Endothelial cell of umbilical vein (primary cell): ENCODE measurements at regions not wholly inside any gene's neighbourhood (a gene's known extent, or its start where the extent isn't known, plus 50 kb on each side); places are given as distances from the start of the nearest gene placed in this dataset.

Source experiments
- BruUV-seq: library from RNA; stranded (reverse); fragments of 400-500 nt; replicated peaks from 2 replicates; lab custom pipeline; 2021; lab: Mats Ljungman, UMichigan
- CTCF ChIA-PET: fragments of 300-600, 350-600 bp; sonication (Branson Sonifier 250); formaldehyde crosslinking; loops from one replicate; lab custom pipeline; 2021; ENCODE audit warnings: antibody characterized with exemption, inconsistent platforms; lab: Charles Lee
- POLR2A ChIA-PET: fragments of 300-600, 350-600 bp; sonication (Branson Sonifier 250); formaldehyde crosslinking; loops from one replicate; lab custom pipeline; 2021; ENCODE audit warnings: antibody characterized with exemption, inconsistent platforms; lab: Charles Lee
- DNase-seq: peaks from one replicate; pipeline ENCODE4 v3.0.0-alpha.2; 2011; ENCODE audit warnings: low read depth, low spot score
- FAIRE-seq: peaks from 2 replicates; lab custom pipeline; 2011; peaks lifted over from hg19 to GRCh38; lab: Jason Lieb, UNC
- H2AFZ ChIP-seq: 2 replicates; pipeline ENCODE4 v1.6.0; 2012; ENCODE audit warnings: low read depth, low read length, control low read depth, inconsistent platforms
- H3K27ac ChIP-seq: 2 replicates; pipeline ENCODE4 v1.5.1; 2011; ENCODE audit warnings: low read depth, mild to moderate bottlenecking, control low read depth, low read length, moderate library complexity; ENCODE audit not compliant: insufficient read depth
- H3K27me3 ChIP-seq, 2 experiments: 2 replicates each; pipeline versions ENCODE4 v1.6.0 to v1.6.1; 2011; ENCODE audit warnings: low read length in 2 of 2, mixed read lengths in 1 of 2; ENCODE audit not compliant: control insufficient read depth in 2 of 2, insufficient read depth in 2 of 2
- H3K36me3 ChIP-seq, 2 experiments: 2 replicates in 1 of 2; 3 replicates in 1 of 2; pipeline ENCODE4 v1.5.1; 2011; ENCODE audit warnings: low read length in 2 of 2, mild to moderate bottlenecking in 1 of 2, moderate library complexity in 1 of 2; ENCODE audit not compliant: control insufficient read depth in 2 of 2, insufficient read depth in 2 of 2; ENCODE audit errors: extremely low read depth in 1 of 2
- H3K4me1 ChIP-seq: 3 replicates; pipeline ENCODE4 v1.5.1; 2011; ENCODE audit warnings: mild to moderate bottlenecking, low read length; ENCODE audit not compliant: control insufficient read depth, insufficient read depth; ENCODE audit errors: extremely low read depth
- H3K4me2 ChIP-seq: 2 replicates; pipeline ENCODE4 v1.6.1; 2011; ENCODE audit warnings: low read length, control low read depth, mixed read lengths; ENCODE audit not compliant: insufficient read depth
- H3K4me3 ChIP-seq, 3 experiments: fragments of 200-600 bp in 1 of 3; sonication (generic), shearing (Covaris generic) in 1 of 3; replicated peaks in 1 of 3; 2 replicates each; pipeline ENCODE4 v1.5.1; 2011 to 2016; ENCODE audit warnings: control low read depth in 3 of 3, low read length in 3 of 3, mild to moderate bottlenecking in 2 of 3, inconsistent platforms in 1 of 3, low read depth in 1 of 3, moderate library complexity in 1 of 3; ENCODE audit not compliant: insufficient read depth in 1 of 3
- H3K79me2 ChIP-seq: 2 replicates; pipeline ENCODE4 v1.6.0; 2012; ENCODE audit warnings: low read length, inconsistent platforms; ENCODE audit not compliant: control insufficient read depth, insufficient read depth
- H3K9ac ChIP-seq: replicated peaks from 2 replicates; pipeline ENCODE3; 2011; ENCODE audit warnings: low read length, control low read depth; ENCODE audit not compliant: insufficient read depth; ENCODE audit errors: extremely low read depth
- H3K9me1 ChIP-seq: replicated peaks from 3 replicates; pipeline ENCODE4 v1.6.0; 2011; ENCODE audit warnings: mild to moderate bottlenecking, low read length; ENCODE audit not compliant: control insufficient read depth, insufficient read depth; ENCODE audit errors: extremely low read depth
- H3K9me3 ChIP-seq: replicated peaks from 2 replicates; pipeline ENCODE4 v1.5.1; 2012; ENCODE audit warnings: low read length, inconsistent platforms; ENCODE audit not compliant: control insufficient read depth, insufficient read depth
- H4K20me1 ChIP-seq: replicated peaks from 2 replicates; pipeline ENCODE3; 2011; ENCODE audit warnings: mild to moderate bottlenecking, low read length; ENCODE audit not compliant: control insufficient read depth, insufficient read depth; ENCODE audit errors: extremely low read depth
- CTCF ChIP-seq, 2 donors: IDR thresholded peaks; 1 replicate in 1 of 2; 2 replicates in 1 of 2; pipeline ENCODE4 v1.5.1; 2011; ENCODE audit warnings: low read length in 2 of 2, mild to moderate bottlenecking in 2 of 2, moderate library complexity in 2 of 2, control low read depth in 1 of 2, inconsistent platforms in 1 of 2, low read depth in 1 of 2; ENCODE audit not compliant: insufficient read depth in 1 of 2; ENCODE audit errors: extremely low read depth in 1 of 2
- EZH2 ChIP-seq: IDR thresholded peaks from 2 replicates; pipeline ENCODE4 v1.6.1; 2012; ENCODE audit warnings: borderline replicate concordance, low read depth, mild to moderate bottlenecking, moderate library complexity, low read length, inconsistent platforms; ENCODE audit not compliant: severe bottlenecking
- FOS ChIP-seq: IDR thresholded peaks from 2 replicates; pipeline ENCODE4 v1.6.1; 2011; ENCODE audit warnings: mild to moderate bottlenecking, low read length, moderate library complexity, borderline replicate concordance; ENCODE audit not compliant: insufficient read depth
- GATA2 ChIP-seq: IDR thresholded peaks from 2 replicates; pipeline ENCODE4 v1.7.0; 2011; ENCODE audit warnings: low read depth, mild to moderate bottlenecking, moderate library complexity, mixed read lengths, low read length; ENCODE audit not compliant: insufficient read length, insufficient read depth
- JUN ChIP-seq: IDR thresholded peaks from 2 replicates; pipeline ENCODE4 v1.6.1; 2011; ENCODE audit warnings: borderline replicate concordance, low read depth; ENCODE audit not compliant: insufficient read length, insufficient read depth
- MAX ChIP-seq: IDR thresholded peaks from 2 replicates; pipeline ENCODE4 v1.6.1; 2011; ENCODE audit not compliant: insufficient read depth, insufficient read length
- MYC ChIP-seq: IDR thresholded peaks from one replicate; pipeline ENCODE4 v1.6.1; 2011; ENCODE audit warnings: mild to moderate bottlenecking, low read depth, low read length
- POLR2A ChIP-seq: IDR thresholded peaks from 2 replicates; pipeline ENCODE4 v1.6.1; 2012; ENCODE audit warnings: low read depth, mild to moderate bottlenecking, control low read depth, low read length
- POLR2AphosphoS5 ChIP-seq: IDR thresholded peaks from 2 replicates; pipeline ENCODE4 v1.6.1; 2012; ENCODE audit warnings: low read depth, mild to moderate bottlenecking, control low read depth, low read length, moderate library complexity; ENCODE audit not compliant: insufficient read depth
- dilution Hi-C: fragments of 300-500 bp; cut with MboI; formaldehyde crosslinking; loops from one replicate; pipeline ENCODE4 v1.15.0; 2019; ENCODE audit warnings: low sequenced_read_pairs; ENCODE audit not compliant: extremely low pct_ligation_motif_present
- intact Hi-C: fragments of 100-400 bp; cut with micrococcal nuclease; formaldehyde crosslinking; loops from one replicate; pipeline ENCODE4 v1.10.0; 2022

GRCh38 chr1:187763976-187764375 is 935.2 kb downstream of the PLA2G4A start:
- TF ChIP-seq MAX (no peak), GATA2 (no peak), FOS (no peak), POLR2AphosphoS5 (no peak), EZH2 (no peak), CTCF (IDR thresholded peaks at IDR 0.05; ENCODE audit: extremely low read depth in 1 of 2, insufficient read depth in 1 of 2, low read depth in 1 of 2, low read length in 2 of 2) (no peak), POLR2A (no peak), MYC (no peak), JUN (no peak)
- Histone ChIP-seq H3K9ac (no peak overlapping the region), H3K9me1 (no peaks in the 10 kb centered on the region), H3K4me2 (no peak overlapping the region), H3K4me3 (no peak overlapping the region), H2AFZ (no peak overlapping the region), H3K27me3 (no peaks in the 10 kb centered on the region), H3K9me3 (no peaks in the 10 kb centered on the region), H3K79me2 (no peaks in the 10 kb centered on the region), H3K27ac (no peak overlapping the region), H3K4me1 (no peaks in the 10 kb centered on the region), H3K36me3 (no peaks in the 10 kb centered on the region), H4K20me1 (no peaks in the 10 kb centered on the region)
- intact Hi-C loops (no loop called here), dilution Hi-C loops (no loop called here)
- no peak for FAIRE-seq
- ChIA-PET CTCF (no interaction called here), POLR2A (no interaction called here)
- DNase-seq = peak; percentile 10
- no TSS peak for BruUV-seq
